HG02623 (cell line): ENCODE measurements at regions not wholly inside any gene's neighbourhood (a gene's known extent, or its start where the extent isn't known, plus 50 kb on each side); places are given as distances from the start of the nearest gene placed in this dataset.
"Not testable (repeated sequence)": the region's sequence is repeated elsewhere in the genome, so short reads cannot be mapped to it uniquely, and the experiment has no call there.

Experiments
- ATAC-seq: cut with Tn5 transposase; IDR thresholded peaks from one replicate; pipeline ENCODE4 v1.9.1; 2021; ENCODE audit warnings: moderate library complexity; ENCODE audit not compliant: unreplicated experiment

- no peak for ATAC-seq
Measured at GRCh38 chr10:26355241-26355640, 82.9 kb upstream of the APBB1IP start.

GRCh38 chr10:26357203-26357602 is 80.9 kb upstream of the APBB1IP start:
- peak; percentile 59 for ATAC-seq

DNA sequence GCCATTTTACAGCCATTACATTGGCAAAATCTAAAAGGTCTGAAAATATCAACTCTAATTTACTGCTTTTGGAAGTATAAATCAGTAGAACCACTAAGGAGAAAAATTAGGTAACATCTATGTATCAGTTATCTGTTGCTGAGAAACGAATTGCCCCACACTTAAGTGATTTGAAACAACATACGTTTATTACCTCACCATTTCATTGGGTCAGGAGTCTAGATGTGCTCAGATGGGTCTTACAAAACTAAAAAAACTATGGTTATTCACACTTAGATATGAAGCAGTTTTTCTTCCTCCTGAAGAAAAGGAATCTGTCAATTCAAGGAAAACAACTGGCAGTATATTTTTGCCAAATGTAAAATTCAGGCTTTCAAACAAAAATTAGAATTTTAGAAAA is 80.1 kb upstream of the APBB1IP start:
- ATAC-seq, result no peak

GRCh38 chr10:26359670-26360069 is 78.5 kb upstream of the APBB1IP start:
- no peak for ATAC-seq

DNA sequence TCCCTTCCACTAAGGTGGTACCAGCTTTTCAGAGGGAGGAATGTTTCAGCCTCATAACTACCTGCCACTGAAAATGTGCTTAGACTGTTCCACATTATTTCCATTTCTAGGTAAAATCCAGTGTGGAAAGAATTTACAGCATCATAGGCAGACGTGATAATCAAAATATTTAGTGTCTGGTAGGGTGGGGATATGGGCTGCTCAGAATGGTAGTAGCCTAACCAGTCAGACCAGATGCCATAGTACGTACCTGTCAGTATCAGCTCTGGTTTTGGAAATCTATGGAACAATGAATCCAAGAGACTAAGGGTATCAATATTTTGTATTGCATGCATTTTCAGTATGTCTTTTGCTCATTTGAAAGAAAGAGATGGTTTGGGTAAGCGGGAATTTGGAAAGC is 76.8 kb upstream of the APBB1IP start:
- no peak for ATAC-seq

DNA sequence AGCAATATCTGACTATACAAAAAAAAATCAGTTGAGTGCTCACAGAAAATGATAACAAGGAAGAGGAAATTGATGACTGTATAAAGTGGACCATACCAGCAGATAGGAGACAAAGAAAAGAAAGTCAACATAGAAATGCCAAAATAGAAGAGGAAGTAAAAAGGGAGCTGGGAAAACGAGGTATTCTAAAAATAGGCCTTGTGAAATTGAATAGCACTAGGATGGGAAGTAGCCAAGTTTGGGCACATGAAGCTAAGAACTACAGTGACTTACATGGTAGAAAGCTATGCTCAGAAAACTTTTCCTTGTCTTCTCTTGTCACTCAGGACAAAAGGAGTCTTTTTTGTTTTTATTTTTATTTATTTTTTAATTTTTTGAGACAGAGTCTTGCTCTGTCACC is 76.2 kb upstream of the APBB1IP start:
- no peak for ATAC-seq

- ATAC-seq, result no peak
Measured at GRCh38 chr10:26365681-26366358, 72.3 kb upstream of the APBB1IP start.

GRCh38 chr10:26367035-26367434 is 71.1 kb upstream of the APBB1IP start:
- not testable (repeated sequence) for ATAC-seq

DNA sequence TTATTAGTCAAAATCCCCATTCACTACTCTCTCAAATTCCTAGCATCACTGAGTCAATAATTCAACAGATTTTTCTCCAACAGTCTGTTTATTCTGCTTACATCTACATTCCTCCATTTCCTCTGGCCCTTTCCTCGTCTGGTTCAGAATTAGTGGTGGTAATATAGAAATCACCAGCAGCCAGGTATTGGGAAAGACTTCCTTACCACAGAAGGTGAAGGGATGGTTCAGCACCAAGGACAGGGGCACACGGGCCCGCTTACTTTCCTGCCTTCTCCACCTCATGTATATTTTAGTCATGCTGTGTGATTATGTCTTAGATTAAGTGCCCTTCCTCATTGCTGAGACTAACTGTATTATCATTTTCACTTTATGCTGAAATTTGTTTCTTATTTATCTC is 70.4 kb upstream of the APBB1IP start:
- no peak for ATAC-seq

GRCh38 chr10:26368463-26368862 is 69.7 kb upstream of the APBB1IP start:
- peak; percentile 39 for ATAC-seq

DNA sequence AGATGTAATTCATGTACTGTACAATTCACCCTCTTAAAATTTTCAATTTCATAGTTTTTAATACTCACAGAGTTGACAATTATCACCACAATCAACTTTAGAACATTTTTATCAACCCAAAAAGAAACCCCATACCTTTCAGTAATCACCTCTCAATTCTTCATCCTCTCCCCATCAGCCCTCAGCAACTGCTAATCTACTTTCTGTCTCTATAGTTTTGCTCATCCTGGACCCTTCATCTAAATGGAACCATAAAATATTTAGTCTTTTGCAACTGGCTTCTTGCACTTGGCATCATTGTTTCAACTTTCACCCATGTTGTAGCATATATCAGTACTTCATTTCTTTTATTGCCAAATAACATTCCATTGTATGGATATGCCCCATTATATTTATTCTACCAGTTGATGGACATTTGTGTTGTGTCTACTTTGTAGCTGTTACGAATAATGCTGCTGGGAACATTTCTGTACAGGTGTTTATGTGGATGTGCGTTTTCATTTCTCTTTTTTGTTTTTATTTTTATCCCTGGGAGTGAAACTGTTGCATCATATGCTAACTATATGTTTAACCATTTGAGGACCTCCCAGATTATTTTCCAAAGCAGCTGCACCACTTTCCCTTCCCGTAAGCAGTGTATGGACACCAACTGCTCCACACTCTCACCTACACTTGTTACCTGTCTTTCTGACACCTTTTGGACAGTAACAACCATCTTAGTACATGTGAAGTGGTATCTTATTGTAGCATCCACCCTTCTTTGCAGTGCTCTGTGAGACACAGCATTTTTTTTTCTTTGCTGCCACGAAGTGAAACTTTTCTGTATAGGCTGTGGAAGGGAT is 65.4 kb upstream of the APBB1IP start:
- ATAC-seq, result peak; percentile 66

DNA sequence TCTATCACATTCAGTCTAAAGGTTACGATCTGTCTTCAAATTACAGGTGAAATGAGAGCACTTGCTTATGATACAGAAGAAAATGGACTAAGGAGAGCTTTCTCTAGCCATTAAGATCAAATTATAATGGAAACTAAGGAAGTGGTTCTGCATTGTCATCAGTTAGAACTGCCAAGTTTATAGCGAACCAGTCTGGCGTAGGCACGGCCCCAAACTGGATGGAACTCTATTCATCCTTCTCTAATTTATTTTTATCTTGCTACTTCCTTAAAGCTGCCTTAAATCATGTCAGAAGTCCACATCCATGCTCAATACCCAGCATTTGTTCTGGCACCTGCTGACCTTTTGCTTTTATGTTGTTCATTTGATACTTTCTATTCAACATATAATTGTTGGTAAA is 63.7 kb upstream of the APBB1IP start:
- no peak for ATAC-seq

DNA sequence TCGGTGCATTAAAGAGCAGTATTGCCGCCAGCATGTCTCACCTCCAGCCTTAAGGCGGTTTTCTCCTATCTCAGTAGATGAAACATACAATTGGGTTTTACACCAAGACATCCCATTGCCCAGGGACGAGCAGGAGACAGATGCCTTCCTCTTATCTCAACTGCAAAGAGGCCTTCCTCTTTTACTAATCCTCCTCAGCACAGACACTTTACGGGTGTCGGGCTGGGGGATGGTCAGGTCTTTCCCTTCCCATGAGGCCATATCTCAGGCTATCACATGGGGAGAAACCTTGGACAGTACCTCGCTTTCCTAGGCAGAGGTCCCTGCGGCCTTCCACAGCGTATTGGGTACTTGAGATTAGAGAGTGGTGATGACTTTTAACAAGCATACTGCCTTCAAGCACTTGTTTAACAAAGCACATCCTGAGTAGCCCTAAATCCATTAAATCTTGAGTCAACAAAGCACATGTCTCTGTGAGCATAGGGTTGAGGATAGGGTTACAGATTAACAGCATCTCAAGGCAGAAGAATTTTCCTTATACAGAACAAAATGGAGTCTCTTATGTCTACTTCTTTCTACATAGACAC is 60.8 kb upstream of the APBB1IP start:
- ATAC-seq, result not testable (repeated sequence)

GRCh38 chr10:26378861-26379294 is 59.3 kb upstream of the APBB1IP start:
- no peak for ATAC-seq

- no peak for ATAC-seq
Measured at GRCh38 chr10:26380815-26381214, 57.3 kb upstream of the APBB1IP start.

- no peak for ATAC-seq
Measured at GRCh38 chr10:26381986-26382385, 56.2 kb upstream of the APBB1IP start.

- no peak for ATAC-seq
Measured at GRCh38 chr10:26384600-26384999, 53.5 kb upstream of the APBB1IP start.

GRCh38 chr10:26385443-26385842 is 52.7 kb upstream of the APBB1IP start:
- ATAC-seq, result no peak

DNA sequence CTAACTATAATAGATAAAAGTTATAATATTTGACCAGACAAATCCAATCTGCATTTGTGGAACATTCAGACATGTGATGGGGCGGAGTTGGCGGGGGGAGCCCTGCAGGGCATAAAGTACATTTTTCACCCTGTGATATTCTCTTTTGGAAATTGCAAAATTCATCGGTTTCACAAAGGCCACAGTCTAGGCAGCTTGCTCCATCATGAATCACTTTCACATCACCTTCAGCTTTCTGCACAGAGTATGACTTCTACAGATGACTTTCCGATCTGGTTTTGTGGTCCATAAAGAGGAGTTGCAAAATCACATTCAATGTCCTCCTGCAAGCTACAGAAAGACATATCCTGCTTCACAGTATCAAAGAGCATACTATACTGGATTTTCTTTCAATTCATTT is 51.4 kb upstream of the APBB1IP start:
- no peak for ATAC-seq
